Gastrocnemius medialis (tissue), 4 donors: ENCODE measurements at regions not wholly inside any gene's neighbourhood (a gene's known extent, or its start where the extent isn't known, plus 50 kb on each side); places are given as distances from the start of the nearest gene placed in this dataset.

Source experiments
- CTCF ChIP-seq, 5 experiments: fragments of 450-650 bp in 3 of 5; fragments of 200-600 bp in 2 of 5; sonication (generic) in 2 of 5; IDR thresholded peaks in 4 of 5; conservative IDR thresholded peaks in 1 of 5; 1 replicate in 4 of 5; 2 replicates in 1 of 5; pipeline ENCODE4 v1.5.1; 2016 to 2019; ENCODE audit warnings: antibody characterized with exemption in 5 of 5, mild to moderate bottlenecking in 3 of 5, moderate library complexity in 3 of 5
- POLR2A ChIP-seq, 2 donors: fragments of 450-650 bp; IDR thresholded peaks; one replicate each; pipeline ENCODE4 v1.6.1; 2017; ENCODE audit warnings: antibody characterized with exemption in 2 of 2, mild to moderate bottlenecking in 2 of 2, moderate library complexity in 2 of 2

- TF ChIP-seq CTCF (IDR thresholded peaks at IDR 0.05 in 4 of 5, conservative IDR thresholded peaks at IDR 0.05 in 1 of 5) = peak in 1 of 5 experiments; percentile 17
- no peak for TF ChIP-seq POLR2A (IDR thresholded peaks at IDR 0.05)
Measured at GRCh38 chr16:73172973-73173709, 125.2 kb upstream of the ZFHX3 start.
